ENCODE measurements at regions not wholly inside any gene's neighbourhood (a gene's known extent, or its start where the extent isn't known, plus 50 kb on each side); places are given as distances from the start of the nearest gene placed in this dataset.
"Not testable (repeated sequence)": the region's sequence is repeated elsewhere in the genome, so short reads cannot be mapped to it uniquely, and the experiment has no call there.

GRCh38 chr4:79747252-79747651, 325.8 kb downstream of the ANTXR2 start:
- no peak for DNase-seq (ENCODE audit: low spot score)
- no peak for TF ChIP-seq CTCF (IDR thresholded peaks at IDR 0.05; ENCODE audit: extremely low read depth, missing control alignments)

GRCh38 chr4:79743014-79743413, 330.0 kb downstream of the ANTXR2 start:
- TF ChIP-seq CTCF (IDR thresholded peaks at IDR 0.05; ENCODE audit: extremely low read depth, missing control alignments) = no peak
- DNase-seq (ENCODE audit: low spot score) = no peak

DNA sequence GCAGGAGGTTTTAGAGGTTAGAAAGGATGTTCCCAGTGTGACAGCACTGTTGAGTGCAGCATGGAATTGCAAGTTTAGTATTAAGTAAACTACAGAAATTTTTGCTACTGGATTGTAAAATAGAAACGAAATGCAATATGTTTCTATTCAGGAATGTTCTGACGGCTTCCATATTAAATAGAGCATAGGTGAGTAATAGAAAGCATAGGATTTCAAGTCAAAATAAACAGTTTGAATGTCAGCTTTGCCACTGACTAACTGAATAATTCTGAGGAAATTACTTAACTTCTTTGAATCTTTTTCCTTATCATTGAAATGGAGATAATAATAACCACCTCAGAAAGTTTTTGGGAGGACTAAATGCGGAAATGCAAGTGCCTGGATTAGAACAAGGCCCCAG, 331.9 kb upstream of the GK2 start:
- TF ChIP-seq CTCF (IDR thresholded peaks at IDR 0.05; ENCODE audit: extremely low read depth, missing control alignments) = no peak
- no peak for DNase-seq (ENCODE audit: low spot score)

DNA sequence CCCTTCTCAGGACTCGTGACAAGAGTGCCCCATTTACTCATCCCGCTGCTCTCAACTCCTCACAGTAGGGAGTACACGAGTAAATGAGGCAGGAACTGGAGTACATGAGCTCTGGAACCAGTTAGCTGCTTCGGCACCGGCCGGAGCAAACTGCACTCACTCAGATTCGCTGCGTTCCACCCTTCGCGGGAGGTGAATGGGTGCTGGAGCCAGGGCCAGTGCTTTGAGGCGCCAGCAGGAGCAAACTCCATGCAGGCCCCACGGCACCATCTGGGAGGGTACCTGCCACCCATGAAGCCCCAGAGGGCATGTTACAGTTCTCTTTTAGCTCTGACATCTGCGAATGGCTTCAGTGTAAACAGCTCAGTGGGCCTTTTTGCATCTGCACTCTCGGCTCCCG, 315.5 kb upstream of the GK2 start:
- no peak for DNase-seq (ENCODE audit: low spot score)

GRCh38 chr4:79700356-79700755, 292.3 kb upstream of the GK2 start:
- no peak for DNase-seq (ENCODE audit: low spot score)
- TF ChIP-seq CTCF (IDR thresholded peaks at IDR 0.05; ENCODE audit: extremely low read depth, missing control alignments) = no peak

More for the DNA sequence above, 315.5 kb upstream of the GK2 start:
- no peak for TF ChIP-seq CTCF (IDR thresholded peaks at IDR 0.05; ENCODE audit: extremely low read depth, missing control alignments)

DNA sequence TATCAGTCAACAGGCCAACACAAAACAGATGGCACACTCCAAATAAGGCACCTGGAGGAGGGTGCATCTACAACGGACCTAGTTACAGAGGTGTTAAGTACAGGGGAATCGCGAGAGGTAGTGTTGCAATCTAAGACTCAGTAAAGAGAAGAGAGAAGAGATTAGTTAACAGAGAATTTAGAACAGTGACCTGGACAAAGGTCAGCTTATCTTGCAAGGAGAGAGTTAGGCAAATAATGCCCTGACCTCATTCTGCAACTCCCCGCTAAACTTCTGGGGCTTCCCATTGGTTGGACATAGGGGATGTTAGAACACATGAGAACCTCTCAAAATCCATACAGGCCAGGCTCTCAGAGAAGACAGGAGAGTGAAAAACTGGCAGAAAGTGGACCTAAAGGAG, 289.4 kb upstream of the GK2 start:
- TF ChIP-seq CTCF (IDR thresholded peaks at IDR 0.05; ENCODE audit: extremely low read depth, missing control alignments) = no peak
- DNase-seq (ENCODE audit: low spot score) = no peak

DNA sequence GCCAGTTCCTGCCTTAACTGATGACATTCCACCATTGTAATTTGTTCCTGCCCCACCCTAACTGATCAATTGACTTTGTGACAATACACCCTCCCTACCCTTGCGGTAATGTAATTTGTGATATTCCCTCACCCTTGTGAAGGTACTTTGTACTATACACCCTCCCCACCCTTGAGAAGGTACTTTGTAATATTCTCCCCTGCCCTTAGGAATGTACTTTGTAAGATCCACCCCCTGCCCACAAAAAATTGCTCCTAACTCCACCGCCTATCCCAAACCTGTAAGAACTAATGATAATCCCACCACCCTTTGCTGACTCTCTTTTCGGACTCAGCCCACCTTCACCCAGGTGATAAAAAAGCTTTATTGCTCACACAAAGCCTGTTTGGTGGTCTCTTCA, 288.5 kb upstream of the GK2 start:
- not testable (repeated sequence) for DNase-seq (ENCODE audit: low spot score)

DNA sequence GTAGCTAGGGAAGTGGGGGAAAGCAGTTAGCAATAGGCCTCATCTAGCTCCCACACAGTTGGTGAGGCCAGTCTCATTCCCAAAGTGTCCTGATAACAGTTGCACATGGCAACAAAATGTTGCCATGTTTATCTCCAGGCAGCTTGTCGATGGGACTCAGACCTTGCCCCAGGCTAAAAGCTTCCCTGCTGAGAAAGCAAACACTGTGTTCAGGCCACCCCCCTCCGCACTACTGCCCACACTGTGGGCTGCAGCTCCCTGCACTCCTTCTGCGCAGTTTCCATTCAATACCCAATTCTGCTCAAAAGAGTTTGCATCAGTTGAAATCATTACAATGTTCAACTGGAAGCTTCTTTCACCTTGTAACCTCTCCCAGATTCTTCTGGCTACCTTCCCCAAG, 287.8 kb upstream of the GK2 start:
- no peak for DNase-seq (ENCODE audit: low spot score)
- TF ChIP-seq CTCF (IDR thresholded peaks at IDR 0.05; ENCODE audit: extremely low read depth, missing control alignments) = no peak
